BJ (cell line): ENCODE measurements at regions not wholly inside any gene's neighbourhood (a gene's known extent, or its start where the extent isn't known, plus 50 kb on each side); places are given as distances from the start of the nearest gene placed in this dataset.
"Not testable (repeated sequence)": the region's sequence is repeated elsewhere in the genome, so short reads cannot be mapped to it uniquely, and the experiment has no call there.

Experiments used
- CTCF ChIA-PET: fragments of 350-600 bp; formaldehyde crosslinking; extraction: SDS; loops from one replicate; lab custom pipeline; 2021; ENCODE audit warnings: antibody characterized with exemption, inconsistent platforms; lab: Yijun Ruan, JAX
- POLR2A ChIA-PET: fragments of 300-600 bp; sonication (Branson Sonifier 250); formaldehyde crosslinking; extraction: SDS; loops from one replicate; lab custom pipeline; 2021; ENCODE audit warnings: antibody characterized with exemption; lab: Charles Lee
- DNase-seq: peaks from one replicate; pipeline ENCODE4 v3.0.0-alpha.2; 2011; ENCODE audit warnings: low read depth
- H3K27me3 ChIP-seq: 2 replicates; pipeline ENCODE4 v1.6.0; 2011; ENCODE audit warnings: low read length; ENCODE audit not compliant: control insufficient read depth, insufficient read depth
- H3K36me3 ChIP-seq: 2 replicates; pipeline ENCODE4 v1.5.1; 2011; ENCODE audit warnings: low read length; ENCODE audit not compliant: control insufficient read depth, insufficient read depth
- H3K4me3 ChIP-seq: 2 replicates; pipeline ENCODE4 v1.5.1; 2011; ENCODE audit warnings: low read depth, mild to moderate bottlenecking, control low read depth, low read length
- CTCF ChIP-seq: IDR thresholded peaks from 2 replicates; pipeline ENCODE4 v1.5.1; 2011; ENCODE audit warnings: low read depth, mild to moderate bottlenecking, control low read depth, inconsistent platforms, low read length, moderate library complexity; ENCODE audit not compliant: insufficient read depth

- no peaks in the 10 kb centered on the region for H3K27me3 ChIP-seq
- peak; percentile 14 for DNase-seq
- TF ChIP-seq CTCF: no peak
- ChIA-PET CTCF (no interaction called here), POLR2A (no interaction called here)
- H3K36me3 ChIP-seq: no peaks in the 10 kb centered on the region
- no peak overlapping the region for H3K4me3 ChIP-seq
Observed at GRCh38 chr12:75862692-75863471, 168.7 kb downstream of the PHLDA1 start.

GRCh38 chr12:75859868-75860267 is 171.7 kb downstream of the PHLDA1 start:
- Histone ChIP-seq H3K4me3 (no peak overlapping the region), H3K27me3 (no peaks in the 10 kb centered on the region), H3K36me3 (no peaks in the 10 kb centered on the region)
- CTCF ChIA-PET: no interaction called here
- POLR2A ChIA-PET: no interaction called here
- TF ChIP-seq CTCF: no peak
- no peak for DNase-seq

- CTCF ChIA-PET: interaction anchor here (1.4 kb wide), 1 partner anchor 10 kb away, joined by 3 read pairs; no protein-coding TSS in a partner anchor
- no peak for TF ChIP-seq CTCF
- H3K4me3 ChIP-seq: no peak overlapping the region
- DNase-seq: no peak
- H3K27me3 ChIP-seq: no peaks in the 10 kb centered on the region
- POLR2A ChIA-PET: no interaction called here
- no peaks in the 10 kb centered on the region for H3K36me3 ChIP-seq
Observed at GRCh38 chr12:75856235-75856634, 175.3 kb downstream of the PHLDA1 start.

GRCh38 chr12:75855360-75855759 is 176.2 kb downstream of the PHLDA1 start:
- Histone ChIP-seq H3K27me3 (no peaks in the 10 kb centered on the region), H3K36me3 (no peaks in the 10 kb centered on the region), H3K4me3 (no peak overlapping the region)
- no peak for TF ChIP-seq CTCF
- POLR2A ChIA-PET: no interaction called here
- CTCF ChIA-PET: interaction anchor here (0.9 to 1.0 kb wide), 2 partner anchors 27 to 72 kb away, joined by 3 to 4 read pairs; no protein-coding TSS in a partner anchor
- no peak for DNase-seq

GRCh38 chr12:75854681-75855309 is 176.8 kb downstream of the PHLDA1 start:
- ChIA-PET CTCF (interaction anchor here (0.9 to 1.3 kb wide), 4 partner anchors 10 to 177 kb away, joined by 3 to 4 read pairs (median 4); partner anchors contain the start of gene PHLDA1), POLR2A (no interaction called here)
- no peak for TF ChIP-seq CTCF
- Histone ChIP-seq H3K4me3 (no peak overlapping the region), H3K27me3 (no peaks in the 10 kb centered on the region), H3K36me3 (no peaks in the 10 kb centered on the region)
- peak; percentile 61 for DNase-seq

GRCh38 chr12:75854137-75854536 is 177.4 kb downstream of the PHLDA1 start:
- H3K4me3 ChIP-seq, POLR2A ChIA-PET, H3K36me3 ChIP-seq, DNase-seq, H3K27me3 ChIP-seq: not testable (repeated sequence)
- CTCF ChIA-PET: interaction anchor here (0.6 to 1.3 kb wide), 3 partner anchors 11 to 177 kb away, joined by 3 to 4 read pairs (median 4); partner anchors contain the start of gene PHLDA1
